Stimulated activated CD4-positive, alpha-beta T cell treated with anti-CD3 and anti-CD28 coated beads, TNF-alpha, amount 100 ng/mL, for 24 hours (primary cell): ENCODE measurements at regions not wholly inside any gene's neighbourhood (a gene's known extent, or its start where the extent isn't known, plus 50 kb on each side); places are given as distances from the start of the nearest gene placed in this dataset.

Experiments used
- DNase-seq, 3 experiments: peaks; one replicate each; pipeline ENCODE4 v3.0.0-alpha.2; 2020; ENCODE audit warnings: low read depth in 3 of 3

DNA sequence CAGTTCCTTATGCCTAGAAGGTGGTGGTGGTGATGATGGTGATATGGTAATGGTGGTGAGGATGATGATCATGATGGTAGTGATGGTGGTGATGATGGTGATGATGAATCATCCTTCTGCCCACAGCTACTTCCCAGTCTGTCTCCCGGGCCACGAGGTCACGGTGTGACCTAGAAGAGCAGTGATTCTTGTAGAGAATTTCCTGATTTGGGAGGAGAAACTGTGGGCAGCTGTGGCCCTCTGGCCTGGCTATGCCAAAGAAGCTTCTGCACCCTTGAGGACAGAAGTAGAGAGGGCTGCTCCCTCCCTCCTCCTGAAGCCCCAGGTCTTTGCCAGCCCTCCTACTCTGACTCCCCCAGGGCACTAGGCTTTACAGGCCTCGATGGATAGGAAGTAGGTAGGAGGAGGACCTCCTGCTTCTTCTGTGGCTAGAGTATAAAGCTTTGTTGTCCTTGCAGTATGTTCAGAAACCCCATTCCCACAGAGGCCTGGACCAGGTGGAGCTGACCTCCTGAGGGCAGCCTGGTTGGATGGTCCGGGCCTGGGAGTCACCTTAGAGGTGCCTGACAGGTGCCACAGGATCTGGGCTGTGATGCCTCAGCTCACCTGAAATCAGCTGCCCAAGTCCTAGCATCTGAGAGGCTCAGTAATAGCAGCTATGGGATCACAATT lies 57.9 kb upstream of the EPAS1 start:
- peak in 1 of 3 experiments; percentile 15 for DNase-seq

DNA sequence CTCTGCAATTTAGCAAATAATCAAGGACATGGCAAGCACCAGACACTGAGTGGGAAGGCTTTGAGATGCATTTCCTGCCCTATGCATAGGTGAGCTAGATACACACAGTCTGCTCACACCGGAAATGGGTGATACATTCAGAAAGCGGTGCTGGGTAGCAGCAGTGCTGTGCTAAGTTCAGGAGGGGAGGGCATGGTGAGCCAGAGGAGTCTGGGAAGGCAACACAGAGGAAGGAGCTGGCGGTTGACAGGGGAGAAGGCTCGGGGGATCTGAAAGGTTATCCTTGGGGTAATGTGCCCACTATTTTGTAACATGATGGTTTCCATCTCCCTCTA lies 57.4 kb upstream of the EPAS1 start:
- DNase-seq = peak; percentile 35 to 59 (median 38)

DNA sequence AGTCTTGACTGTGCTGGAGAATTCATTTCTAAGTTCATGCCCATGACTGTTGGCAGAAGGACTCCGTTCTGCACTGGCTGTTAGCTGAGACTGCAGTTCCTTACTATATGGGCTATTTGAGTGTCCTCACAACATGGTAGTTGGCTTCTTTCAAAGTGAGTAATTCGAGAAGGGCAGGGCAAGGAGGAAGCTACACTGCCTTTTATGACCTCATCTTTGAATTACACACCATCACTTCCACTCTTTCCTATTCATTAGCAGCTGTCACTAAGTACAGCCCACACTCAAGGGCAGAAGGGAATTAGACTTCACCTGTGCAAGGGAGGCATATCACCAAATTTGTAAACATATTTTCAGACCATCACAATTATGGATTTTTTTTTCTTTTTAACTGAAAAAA lies 55.9 kb upstream of the EPAS1 start:
- DNase-seq = no peak

DNA sequence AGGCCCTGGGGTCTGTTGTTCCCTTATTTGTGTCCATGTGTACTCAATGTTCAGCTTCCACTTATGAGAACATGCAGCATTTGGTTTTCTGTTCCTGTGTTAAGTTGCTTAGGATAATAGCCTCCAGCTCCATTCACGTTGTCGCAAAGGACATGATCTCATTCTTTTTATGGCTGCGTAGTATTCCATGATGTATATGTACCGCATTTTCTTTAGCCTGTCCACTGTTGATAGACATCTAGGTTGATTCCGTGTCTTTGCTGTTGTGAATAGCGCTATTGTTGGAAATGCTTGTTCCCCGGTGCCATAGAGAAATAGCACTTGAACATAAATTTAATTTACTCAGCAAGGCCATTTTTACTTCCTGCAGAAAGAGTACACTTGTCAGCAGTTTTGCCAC lies 51.3 kb upstream of the EPAS1 start:
- no peak for DNase-seq

DNA sequence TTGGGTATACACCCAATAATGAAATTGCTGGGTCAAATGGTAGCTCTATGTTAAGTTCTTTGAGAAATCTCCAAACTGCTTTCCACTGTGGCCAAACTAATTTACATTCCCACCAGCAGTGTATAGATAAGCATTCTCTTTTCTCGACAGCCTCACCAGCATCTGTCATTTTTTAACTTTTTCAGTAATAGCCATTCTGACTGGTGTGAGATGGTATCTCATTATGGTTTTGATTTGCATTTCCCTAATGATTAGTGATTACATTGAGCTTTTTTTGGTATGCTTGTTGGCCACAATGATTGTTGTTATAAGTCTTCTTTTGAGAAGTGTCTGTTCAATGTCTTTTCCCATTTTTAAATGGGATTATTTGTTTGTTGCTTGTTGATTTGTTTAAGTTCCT lies 50.4 kb upstream of the EPAS1 start:
- DNase-seq = no peak
